H1 (cell line): ENCODE measurements at regions not wholly inside any gene's neighbourhood (a gene's known extent, or its start where the extent isn't known, plus 50 kb on each side); places are given as distances from the start of the nearest gene placed in this dataset.

ENCODE experiments used
- CTCF ChIA-PET: fragments of 300-600 bp; sonication (Branson Sonifier 250); formaldehyde crosslinking; loops from one replicate; lab custom pipeline; 2021; ENCODE audit not compliant: partially characterized antibody; lab: Charles Lee
- POLR2A ChIA-PET: fragments of 300-600 bp; sonication (Branson Sonifier 250); formaldehyde crosslinking; loops from one replicate; lab custom pipeline; 2021; ENCODE audit warnings: inconsistent platforms; ENCODE audit not compliant: partially characterized antibody; lab: Charles Lee
- DNase-seq, 2 experiments: peaks; one replicate each; pipeline versions ENCODE4 v3.0.0 to v3.0.0-alpha.2; 2010 to 2022; ENCODE audit warnings: low spot score in 2 of 2, low read depth in 1 of 2, mixed read lengths in 1 of 2
- FAIRE-seq: peaks from 2 replicates; lab custom pipeline; 2011; peaks lifted over from hg19 to GRCh38; lab: Jason Lieb, UNC
- H2AFZ ChIP-seq: 2 replicates; pipeline ENCODE4 v1.8.1; 2012; ENCODE audit warnings: low read length, inconsistent platforms
- H2AK5ac ChIP-seq: 2 replicates; pipeline ENCODE4 v1.6.1; 2013; ENCODE audit warnings: low read depth, low read length
- H2BK120ac ChIP-seq: replicated peaks from 2 replicates; pipeline ENCODE3; 2013; ENCODE audit warnings: low read depth, low read length, inconsistent platforms
- H2BK12ac ChIP-seq: 2 replicates; pipeline ENCODE4 v1.6.1; 2013; ENCODE audit warnings: low read depth, low read length
- H2BK15ac ChIP-seq: 2 replicates; pipeline ENCODE4 v1.6.1; 2013; ENCODE audit warnings: low read length
- H2BK20ac ChIP-seq: 2 replicates; pipeline ENCODE4 v1.6.1; 2013; ENCODE audit warnings: low read length
- H2BK5ac ChIP-seq: 2 replicates; pipeline ENCODE4 v1.6.1; 2013; ENCODE audit warnings: low read depth, low read length
- H3K14ac ChIP-seq: 2 replicates; pipeline ENCODE4 v1.6.1; 2013; ENCODE audit warnings: inconsistent platforms; ENCODE audit not compliant: insufficient read length
- H3K18ac ChIP-seq: 2 replicates; pipeline ENCODE4 v1.6.1; 2013; ENCODE audit warnings: low read length; ENCODE audit errors: extremely low read depth
- H3K23ac ChIP-seq: 2 replicates; pipeline ENCODE4 v1.6.1; 2013; ENCODE audit warnings: inconsistent platforms; ENCODE audit not compliant: insufficient read length
- H3K23me2 ChIP-seq: 2 replicates; pipeline ENCODE4 v1.6.1; 2013; ENCODE audit warnings: low read depth, low read length
- H3K27ac ChIP-seq: 2 replicates; pipeline ENCODE4 v1.6.1; 2011; ENCODE audit warnings: low read depth, low read length, inconsistent platforms
- H3K27me3 ChIP-seq, 4 experiments: replicated peaks in 1 of 4; 1 replicate in 1 of 4; 2 replicates in 3 of 4; pipeline versions ENCODE4 v1.6.1 to v1.8.1; 2011 to 2013; ENCODE audit warnings: low read length in 3 of 4, mild to moderate bottlenecking in 3 of 4, inconsistent platforms in 2 of 4, mixed read lengths in 2 of 4, moderate library complexity in 1 of 4; ENCODE audit not compliant: control insufficient read depth in 3 of 4, insufficient read depth in 3 of 4; ENCODE audit errors: extremely low read depth in 1 of 4
- H3K36me3 ChIP-seq, 4 experiments: 2 replicates each; pipeline versions ENCODE4 v1.6.1 to v1.8.1; 2011 to 2013; ENCODE audit warnings: mild to moderate bottlenecking in 4 of 4, low read length in 3 of 4, moderate library complexity in 2 of 4, control low read depth in 1 of 4, inconsistent platforms in 1 of 4; ENCODE audit not compliant: insufficient read depth in 4 of 4, control insufficient read depth in 2 of 4
- H3K4ac ChIP-seq: replicated peaks from 2 replicates; pipeline ENCODE3; 2013; ENCODE audit warnings: low read length, low read depth, mixed read lengths, inconsistent platforms; ENCODE audit not compliant: insufficient read length
- H3K4me1 ChIP-seq, 4 experiments: replicated peaks in 1 of 4; 1 replicate in 1 of 4; 2 replicates in 3 of 4; pipeline versions ENCODE4 v1.6.1 to v1.8.1; 2011 to 2013; ENCODE audit warnings: low read length in 3 of 4, inconsistent platforms in 2 of 4, mixed read lengths in 1 of 4; ENCODE audit not compliant: insufficient read depth in 4 of 4, control insufficient read depth in 3 of 4
- H3K4me2 ChIP-seq, 2 experiments: 2 replicates each; pipeline versions ENCODE4 v1.6.1 to v1.8.1; 2011 to 2013; ENCODE audit warnings: low read depth in 2 of 2, low read length in 2 of 2, control low read depth in 1 of 2, inconsistent platforms in 1 of 2, mild to moderate bottlenecking in 1 of 2; ENCODE audit not compliant: insufficient read depth in 1 of 2
- H3K4me3 ChIP-seq, 4 experiments: fragments of 200-600, 300-600 bp in 1 of 4; sonication (generic), shearing (Covaris generic), sonication (Bioruptor Twin) in 1 of 4; 2 replicates each; pipeline versions ENCODE4 v1.5.1 to v1.8.1; 2011 to 2016; ENCODE audit warnings: low read length in 4 of 4, low read depth in 3 of 4, control low read depth in 2 of 4, inconsistent platforms in 2 of 4, mild to moderate bottlenecking in 2 of 4, mixed read lengths in 1 of 4, moderate library complexity in 1 of 4; ENCODE audit not compliant: insufficient read depth in 2 of 4; ENCODE audit errors: extremely low read depth in 1 of 4
- H3K56ac ChIP-seq: replicated peaks from 2 replicates; pipeline ENCODE3; 2013; ENCODE audit warnings: low read depth, mild to moderate bottlenecking, mixed read lengths, low read length, inconsistent platforms; ENCODE audit not compliant: insufficient read length
- H3K79me1 ChIP-seq: 2 replicates; pipeline ENCODE4 v1.6.1; 2013; ENCODE audit warnings: low read depth, low read length, control low read depth
- H3K79me2 ChIP-seq, 2 experiments: 2 replicates each; pipeline versions ENCODE4 v1.6.1 to v1.8.1; 2012 to 2013; ENCODE audit warnings: low read length in 2 of 2, mild to moderate bottlenecking in 2 of 2, inconsistent platforms in 1 of 2; ENCODE audit not compliant: insufficient read depth in 2 of 2, control insufficient read depth in 1 of 2
- H3K9ac ChIP-seq, 4 experiments: replicated peaks in 1 of 4; 1 replicate in 1 of 4; 2 replicates in 3 of 4; pipeline versions ENCODE4 v1.6.1 to v1.8.1; 2011 to 2013; ENCODE audit warnings: low read depth in 3 of 4, low read length in 3 of 4, control low read depth in 2 of 4, mild to moderate bottlenecking in 2 of 4, moderate library complexity in 2 of 4, inconsistent platforms in 1 of 4; ENCODE audit errors: extremely low read depth in 1 of 4
- H3K9me3 ChIP-seq, 2 experiments: 2 replicates each; pipeline versions ENCODE4 v1.6.1 to v1.8.1; 2012 to 2013; ENCODE audit warnings: mild to moderate bottlenecking in 2 of 2, moderate library complexity in 2 of 2, control low read depth in 1 of 2, inconsistent platforms in 1 of 2, low read depth in 1 of 2, low read length in 1 of 2, mixed read lengths in 1 of 2; ENCODE audit not compliant: insufficient read depth in 2 of 2
- H4K20me1 ChIP-seq, 2 experiments: replicated peaks in 1 of 2; 2 replicates each; pipeline versions ENCODE3 to v1.8.1; 2011 to 2013; ENCODE audit warnings: inconsistent platforms in 2 of 2, low read length in 2 of 2, mild to moderate bottlenecking in 1 of 2; ENCODE audit not compliant: insufficient read depth in 2 of 2, control insufficient read depth in 1 of 2
- H4K5ac ChIP-seq: 2 replicates; pipeline ENCODE4 v1.6.1; 2013; ENCODE audit warnings: low read length, low read depth, mixed read lengths, inconsistent platforms; ENCODE audit not compliant: insufficient read length
- H4K8ac ChIP-seq: 2 replicates; pipeline ENCODE4 v1.8.0; 2013; ENCODE audit warnings: mild to moderate bottlenecking, moderate library complexity, low read length, inconsistent platforms; ENCODE audit not compliant: insufficient read depth; ENCODE audit errors: extremely low read depth
- H4K91ac ChIP-seq: replicated peaks from 2 replicates; pipeline ENCODE3; 2013; ENCODE audit warnings: low read length, mixed read lengths, inconsistent platforms; ENCODE audit not compliant: insufficient read length
- WGBS, 2 experiments: shearing (Covaris generic) in 1 of 2; methylation state at CpG; one replicate each; pipeline versions ENCODE4 v1.1.6 to v1.1.7; 2013 to 2015; ENCODE audit warnings: low lambda C conversion rate in 2 of 2, mixed read lengths in 2 of 2, inconsistent platforms in 1 of 2, low coverage in 1 of 2, missing lambda C conversion rate in 1 of 2; ENCODE audit not compliant: insufficient replicate concordance in 2 of 2, insufficient coverage in 1 of 2, insufficient read length in 1 of 2; ENCODE audit errors: extremely low coverage in 1 of 2, missing lambda C conversion rate in 1 of 2; 5-methylcytosine and 5-hydroxymethylcytosine counted together

DNA sequence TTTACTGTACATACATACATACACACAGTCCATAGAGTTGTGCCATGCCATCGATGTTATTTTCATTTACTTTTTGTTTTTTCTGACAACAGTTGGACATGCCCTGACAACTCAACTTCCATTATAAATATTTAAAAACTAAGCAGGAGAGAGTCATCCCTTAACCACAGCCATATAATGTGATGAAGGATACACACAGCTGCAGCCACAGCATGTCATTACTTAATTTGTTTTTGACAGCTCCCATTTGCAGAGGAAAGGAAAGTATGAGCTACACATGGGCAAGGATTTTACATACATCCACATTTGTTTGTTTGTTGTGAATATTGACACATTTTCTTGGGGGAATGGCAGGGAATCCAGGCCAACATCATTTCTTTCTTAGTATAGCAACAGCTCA lies 91.5 kb upstream of the TUT7 start:
- ChIA-PET CTCF (interaction anchor here (0.6 to 2.9 kb wide), 2 partner anchors 12 to 777 kb away, joined by 3 to 19 read pairs; no protein-coding TSS in a partner anchor), POLR2A (no interaction called here)
- Histone ChIP-seq H3K14ac (no peak overlapping the region), H2BK120ac (no peak overlapping the region), H3K56ac (no peak overlapping the region), H3K4me1 (peaks cover 0 to 3% (median 0%) of the 10 kb centered on the region in 4 experiments; a peak in 1 of 7 replicates), H2AFZ (no peak overlapping the region), H3K36me3 (no peaks in the 10 kb centered on the region), H2AK5ac (no peak overlapping the region), H3K27me3 (no peaks in the 10 kb centered on the region), H2BK5ac (no peak overlapping the region), H3K4ac (no peak overlapping the region), H3K9ac (no peak overlapping the region), H3K4me2 (no peak overlapping the region), H4K91ac (no peak overlapping the region), H3K4me3 (no peak overlapping the region), H3K79me1 (no peaks in the 10 kb centered on the region), H4K5ac (no peak overlapping the region), H3K23me2 (no peaks in the 10 kb centered on the region; the same call in 1 of the 2 replicates), H4K8ac (no peak overlapping the region), H3K9me3 (no peaks in the 10 kb centered on the region), H3K23ac (no peak overlapping the region), H4K20me1 (no peaks in the 10 kb centered on the region), H2BK20ac (no peak overlapping the region), H2BK15ac (no peak overlapping the region), H3K18ac (no peak overlapping the region), H3K79me2 (no peaks in the 10 kb centered on the region), H2BK12ac (no peak overlapping the region), H3K27ac (no peak overlapping the region)
- WGBS, 2 experiments = 96% methylated on average over 1 of the region's 1 CpG; no CpG with 5 or more reads in 1 of the 2 experiments
- DNase-seq (no peak), FAIRE-seq (no peak)
